H1 (cell line): ENCODE measurements at regions not wholly inside any gene's neighbourhood (a gene's known extent, or its start where the extent isn't known, plus 50 kb on each side); places are given as distances from the start of the nearest gene placed in this dataset.

ENCODE experiments used
- CTCF ChIA-PET: fragments of 300-600 bp; sonication (Branson Sonifier 250); formaldehyde crosslinking; loops from one replicate; lab custom pipeline; 2021; ENCODE audit not compliant: partially characterized antibody; lab: Charles Lee
- POLR2A ChIA-PET: fragments of 300-600 bp; sonication (Branson Sonifier 250); formaldehyde crosslinking; loops from one replicate; lab custom pipeline; 2021; ENCODE audit warnings: inconsistent platforms; ENCODE audit not compliant: partially characterized antibody; lab: Charles Lee
- DNase-seq, 2 experiments: peaks; one replicate each; pipeline versions ENCODE4 v3.0.0 to v3.0.0-alpha.2; 2010 to 2022; ENCODE audit warnings: low spot score in 2 of 2, low read depth in 1 of 2, mixed read lengths in 1 of 2
- FAIRE-seq: peaks from 2 replicates; lab custom pipeline; 2011; peaks lifted over from hg19 to GRCh38; lab: Jason Lieb, UNC
- H2AFZ ChIP-seq: 2 replicates; pipeline ENCODE4 v1.8.1; 2012; ENCODE audit warnings: low read length, inconsistent platforms
- H2AK5ac ChIP-seq: 2 replicates; pipeline ENCODE4 v1.6.1; 2013; ENCODE audit warnings: low read depth, low read length
- H2BK120ac ChIP-seq: replicated peaks from 2 replicates; pipeline ENCODE3; 2013; ENCODE audit warnings: low read depth, low read length, inconsistent platforms
- H2BK12ac ChIP-seq: 2 replicates; pipeline ENCODE4 v1.6.1; 2013; ENCODE audit warnings: low read depth, low read length
- H2BK15ac ChIP-seq: 2 replicates; pipeline ENCODE4 v1.6.1; 2013; ENCODE audit warnings: low read length
- H2BK20ac ChIP-seq: 2 replicates; pipeline ENCODE4 v1.6.1; 2013; ENCODE audit warnings: low read length
- H2BK5ac ChIP-seq: 2 replicates; pipeline ENCODE4 v1.6.1; 2013; ENCODE audit warnings: low read depth, low read length
- H3K14ac ChIP-seq: 2 replicates; pipeline ENCODE4 v1.6.1; 2013; ENCODE audit warnings: inconsistent platforms; ENCODE audit not compliant: insufficient read length
- H3K18ac ChIP-seq: 2 replicates; pipeline ENCODE4 v1.6.1; 2013; ENCODE audit warnings: low read length; ENCODE audit errors: extremely low read depth
- H3K23ac ChIP-seq: 2 replicates; pipeline ENCODE4 v1.6.1; 2013; ENCODE audit warnings: inconsistent platforms; ENCODE audit not compliant: insufficient read length
- H3K23me2 ChIP-seq: 2 replicates; pipeline ENCODE4 v1.6.1; 2013; ENCODE audit warnings: low read depth, low read length
- H3K27ac ChIP-seq: 2 replicates; pipeline ENCODE4 v1.6.1; 2011; ENCODE audit warnings: low read depth, low read length, inconsistent platforms
- H3K27me3 ChIP-seq, 4 experiments: replicated peaks in 1 of 4; 1 replicate in 1 of 4; 2 replicates in 3 of 4; pipeline versions ENCODE4 v1.6.1 to v1.8.1; 2011 to 2013; ENCODE audit warnings: low read length in 3 of 4, mild to moderate bottlenecking in 3 of 4, inconsistent platforms in 2 of 4, mixed read lengths in 2 of 4, moderate library complexity in 1 of 4; ENCODE audit not compliant: control insufficient read depth in 3 of 4, insufficient read depth in 3 of 4; ENCODE audit errors: extremely low read depth in 1 of 4
- H3K36me3 ChIP-seq, 4 experiments: 2 replicates each; pipeline versions ENCODE4 v1.6.1 to v1.8.1; 2011 to 2013; ENCODE audit warnings: mild to moderate bottlenecking in 4 of 4, low read length in 3 of 4, moderate library complexity in 2 of 4, control low read depth in 1 of 4, inconsistent platforms in 1 of 4; ENCODE audit not compliant: insufficient read depth in 4 of 4, control insufficient read depth in 2 of 4
- H3K4ac ChIP-seq: replicated peaks from 2 replicates; pipeline ENCODE3; 2013; ENCODE audit warnings: low read length, low read depth, mixed read lengths, inconsistent platforms; ENCODE audit not compliant: insufficient read length
- H3K4me1 ChIP-seq, 4 experiments: replicated peaks in 1 of 4; 1 replicate in 1 of 4; 2 replicates in 3 of 4; pipeline versions ENCODE4 v1.6.1 to v1.8.1; 2011 to 2013; ENCODE audit warnings: low read length in 3 of 4, inconsistent platforms in 2 of 4, mixed read lengths in 1 of 4; ENCODE audit not compliant: insufficient read depth in 4 of 4, control insufficient read depth in 3 of 4
- H3K4me2 ChIP-seq, 2 experiments: 2 replicates each; pipeline versions ENCODE4 v1.6.1 to v1.8.1; 2011 to 2013; ENCODE audit warnings: low read depth in 2 of 2, low read length in 2 of 2, control low read depth in 1 of 2, inconsistent platforms in 1 of 2, mild to moderate bottlenecking in 1 of 2; ENCODE audit not compliant: insufficient read depth in 1 of 2
- H3K4me3 ChIP-seq, 4 experiments: fragments of 200-600, 300-600 bp in 1 of 4; sonication (generic), shearing (Covaris generic), sonication (Bioruptor Twin) in 1 of 4; 2 replicates each; pipeline versions ENCODE4 v1.5.1 to v1.8.1; 2011 to 2016; ENCODE audit warnings: low read length in 4 of 4, low read depth in 3 of 4, control low read depth in 2 of 4, inconsistent platforms in 2 of 4, mild to moderate bottlenecking in 2 of 4, mixed read lengths in 1 of 4, moderate library complexity in 1 of 4; ENCODE audit not compliant: insufficient read depth in 2 of 4; ENCODE audit errors: extremely low read depth in 1 of 4
- H3K56ac ChIP-seq: replicated peaks from 2 replicates; pipeline ENCODE3; 2013; ENCODE audit warnings: low read depth, mild to moderate bottlenecking, mixed read lengths, low read length, inconsistent platforms; ENCODE audit not compliant: insufficient read length
- H3K79me1 ChIP-seq: 2 replicates; pipeline ENCODE4 v1.6.1; 2013; ENCODE audit warnings: low read depth, low read length, control low read depth
- H3K79me2 ChIP-seq, 2 experiments: 2 replicates each; pipeline versions ENCODE4 v1.6.1 to v1.8.1; 2012 to 2013; ENCODE audit warnings: low read length in 2 of 2, mild to moderate bottlenecking in 2 of 2, inconsistent platforms in 1 of 2; ENCODE audit not compliant: insufficient read depth in 2 of 2, control insufficient read depth in 1 of 2
- H3K9ac ChIP-seq, 4 experiments: replicated peaks in 1 of 4; 1 replicate in 1 of 4; 2 replicates in 3 of 4; pipeline versions ENCODE4 v1.6.1 to v1.8.1; 2011 to 2013; ENCODE audit warnings: low read depth in 3 of 4, low read length in 3 of 4, control low read depth in 2 of 4, mild to moderate bottlenecking in 2 of 4, moderate library complexity in 2 of 4, inconsistent platforms in 1 of 4; ENCODE audit errors: extremely low read depth in 1 of 4
- H3K9me3 ChIP-seq, 2 experiments: 2 replicates each; pipeline versions ENCODE4 v1.6.1 to v1.8.1; 2012 to 2013; ENCODE audit warnings: mild to moderate bottlenecking in 2 of 2, moderate library complexity in 2 of 2, control low read depth in 1 of 2, inconsistent platforms in 1 of 2, low read depth in 1 of 2, low read length in 1 of 2, mixed read lengths in 1 of 2; ENCODE audit not compliant: insufficient read depth in 2 of 2
- H4K20me1 ChIP-seq, 2 experiments: replicated peaks in 1 of 2; 2 replicates each; pipeline versions ENCODE3 to v1.8.1; 2011 to 2013; ENCODE audit warnings: inconsistent platforms in 2 of 2, low read length in 2 of 2, mild to moderate bottlenecking in 1 of 2; ENCODE audit not compliant: insufficient read depth in 2 of 2, control insufficient read depth in 1 of 2
- H4K5ac ChIP-seq: 2 replicates; pipeline ENCODE4 v1.6.1; 2013; ENCODE audit warnings: low read length, low read depth, mixed read lengths, inconsistent platforms; ENCODE audit not compliant: insufficient read length
- H4K8ac ChIP-seq: 2 replicates; pipeline ENCODE4 v1.8.0; 2013; ENCODE audit warnings: mild to moderate bottlenecking, moderate library complexity, low read length, inconsistent platforms; ENCODE audit not compliant: insufficient read depth; ENCODE audit errors: extremely low read depth
- H4K91ac ChIP-seq: replicated peaks from 2 replicates; pipeline ENCODE3; 2013; ENCODE audit warnings: low read length, mixed read lengths, inconsistent platforms; ENCODE audit not compliant: insufficient read length
- ATF3 ChIP-seq: IDR thresholded peaks from 2 replicates; pipeline ENCODE4 v1.6.1; 2011; ENCODE audit warnings: low read depth, mild to moderate bottlenecking, low read length; ENCODE audit not compliant: insufficient read depth
- CBX5 ChIP-seq: fragments of 300-800, 300-1000 bp; sonication (generic); IDR thresholded peaks from 2 replicates; pipeline ENCODE4 v1.7.1; 2016; ENCODE audit warnings: antibody characterized with exemption, low read length, low read depth
- CTCF ChIP-seq, 3 experiments: IDR thresholded peaks; 1 replicate in 2 of 3; 2 replicates in 1 of 3; pipeline versions ENCODE4 v1.5.1 to v1.6.1; 2011; ENCODE audit warnings: low read length in 3 of 3, mild to moderate bottlenecking in 3 of 3, inconsistent platforms in 2 of 3, low read depth in 1 of 3, moderate library complexity in 1 of 3; ENCODE audit not compliant: insufficient read depth in 1 of 3; ENCODE audit errors: control extremely low read depth in 1 of 3
- FOSL1 ChIP-seq: IDR thresholded peaks from 2 replicates; pipeline ENCODE4 v1.6.1; 2011; ENCODE audit warnings: mild to moderate bottlenecking, low read depth, low read length, moderate library complexity; ENCODE audit not compliant: insufficient read depth
- KDM5A ChIP-seq: fragments of 200-600 bp; IDR thresholded peaks from 2 replicates; pipeline ENCODE4 v1.7.1; 2012; ENCODE audit warnings: mild to moderate bottlenecking, low read length, inconsistent platforms, mixed read lengths
- POLR2A ChIP-seq, 2 experiments: IDR thresholded peaks; 1 replicate in 1 of 2; 2 replicates in 1 of 2; pipeline ENCODE4 v1.6.1; 2011; ENCODE audit warnings: low read depth in 2 of 2, low read length in 2 of 2, mild to moderate bottlenecking in 2 of 2; ENCODE audit errors: control extremely low read depth in 1 of 2
- RAD21 ChIP-seq, 2 experiments: IDR thresholded peaks in 1 of 2; conservative IDR thresholded peaks in 1 of 2; 2 replicates each; pipeline ENCODE4 v1.6.1; 2011; ENCODE audit warnings: low read depth in 2 of 2, low read length in 2 of 2, improper control_type of control experiment in 1 of 2, inconsistent platforms in 1 of 2, mild to moderate bottlenecking in 1 of 2, moderate library complexity in 1 of 2
- SIN3A ChIP-seq, 2 experiments: IDR thresholded peaks in 1 of 2; conservative IDR thresholded peaks in 1 of 2; 2 replicates each; pipeline ENCODE4 v1.6.1; 2011 to 2012; ENCODE audit warnings: low read length in 2 of 2, improper control_type of control experiment in 1 of 2, low read depth in 1 of 2, mild to moderate bottlenecking in 1 of 2
- SIX5 ChIP-seq: IDR thresholded peaks from 2 replicates; pipeline ENCODE4 v1.6.1; 2011; ENCODE audit warnings: mild to moderate bottlenecking, low read depth, low read length
- SP1 ChIP-seq: IDR thresholded peaks from 2 replicates; pipeline ENCODE4 v1.6.1; 2011; ENCODE audit warnings: low read depth, low read length
- TBP ChIP-seq: IDR thresholded peaks from 2 replicates; pipeline ENCODE4 v1.6.1; 2011; ENCODE audit warnings: low read depth, low read length, improper control_type of control experiment
- WGBS, 2 experiments: shearing (Covaris generic) in 1 of 2; methylation state at CpG; one replicate each; pipeline versions ENCODE4 v1.1.6 to v1.1.7; 2013 to 2015; ENCODE audit warnings: low lambda C conversion rate in 2 of 2, mixed read lengths in 2 of 2, inconsistent platforms in 1 of 2, low coverage in 1 of 2, missing lambda C conversion rate in 1 of 2; ENCODE audit not compliant: insufficient replicate concordance in 2 of 2, insufficient coverage in 1 of 2, insufficient read length in 1 of 2; ENCODE audit errors: extremely low coverage in 1 of 2, missing lambda C conversion rate in 1 of 2; 5-methylcytosine and 5-hydroxymethylcytosine counted together

GRCh38 chr4:99722725-99723124 is 65.1 kb upstream of the C4orf54 start:
- Histone ChIP-seq H3K4ac (no peak overlapping the region), H3K56ac (no peak overlapping the region), H2BK12ac (no peak overlapping the region; the same call in 1 of the 2 replicates), H3K27me3 (no peaks in the 10 kb centered on the region), H2BK5ac (no peak overlapping the region), H3K36me3 (no peaks in the 10 kb centered on the region), H3K4me1 (peaks cover 0 to 8% (median 1%) of the 10 kb centered on the region in 4 experiments; a peak in 5 of 7 replicates), H3K9me3 (peaks cover 0 to 5% of the 10 kb centered on the region in 2 experiments; a peak in 1 of 4 replicates), H3K79me1 (no peaks in the 10 kb centered on the region), H3K18ac (no peak overlapping the region), H3K23ac (no peak overlapping the region), H3K9ac (no peak overlapping the region), H3K79me2 (no peaks in the 10 kb centered on the region), H4K20me1 (no peaks in the 10 kb centered on the region), H3K27ac (no peak overlapping the region), H2AFZ (0 out of 2 replicates have a peak overlapping the region, but pooled peaks have one; percentile 85), H2AK5ac (no peak overlapping the region), H4K91ac (no peak overlapping the region), H4K5ac (no peak overlapping the region), H2BK120ac (no peak overlapping the region), H3K23me2 (no peaks in the 10 kb centered on the region), H3K4me3 (no peak overlapping the region), H4K8ac (no peak overlapping the region), H2BK15ac (no peak overlapping the region), H2BK20ac (no peak overlapping the region), H3K4me2 (no peak overlapping the region), H3K14ac (no peak overlapping the region)
- no peak for DNase-seq
- no peak for FAIRE-seq
- ChIA-PET POLR2A (no interaction called here), CTCF (interaction anchor here (1.6 to 3.9 kb wide), 4 partner anchors 9 to 85 kb away, joined by 6 to 26 read pairs (median 10); no protein-coding TSS in a partner anchor)
- WGBS, 2 experiments = 88% methylated on average over 4 of the region's 4 CpGs; no CpG with 5 or more reads in 1 of the 2 experiments
- TF ChIP-seq ATF3 (no peak), SIX5 (no peak), SP1 (no peak), RAD21 (IDR thresholded peaks at IDR 0.05 in 1 of 2, conservative IDR thresholded peaks at IDR 0.05 in 1 of 2; ENCODE audit: low read depth in 2 of 2, low read length in 2 of 2) (no peak), FOSL1 (no peak), POLR2A (IDR thresholded peaks at IDR 0.05; ENCODE audit: control extremely low read depth in 1 of 2, low read depth in 2 of 2, low read length in 2 of 2) (no peak), CBX5 (no peak), KDM5A (no peak), SIN3A (conservative IDR thresholded peaks at IDR 0.05 in 1 of 2, IDR thresholded peaks at IDR 0.05 in 1 of 2; ENCODE audit: low read depth in 1 of 2, low read length in 2 of 2) (no peak), CTCF (IDR thresholded peaks at IDR 0.05; ENCODE audit: control extremely low read depth in 1 of 3, insufficient read depth in 1 of 3, low read depth in 1 of 3, low read length in 3 of 3) (no peak), TBP (no peak)
